GM18505 (cell line): ENCODE measurements at regions not wholly inside any gene's neighbourhood (a gene's known extent, or its start where the extent isn't known, plus 50 kb on each side); places are given as distances from the start of the nearest gene placed in this dataset.

ENCODE experiments used
- ATAC-seq: cut with Tn5 transposase; IDR thresholded peaks from one replicate; pipeline ENCODE4 v1.9.1; 2021; ENCODE audit not compliant: unreplicated experiment
- POLR2A ChIP-seq: IDR thresholded peaks from 4 replicates; pipeline ENCODE4 v1.6.1; 2011; ENCODE audit warnings: borderline replicate concordance; ENCODE audit not compliant: insufficient read depth, insufficient read length; ENCODE audit errors: extremely low read depth

DNA sequence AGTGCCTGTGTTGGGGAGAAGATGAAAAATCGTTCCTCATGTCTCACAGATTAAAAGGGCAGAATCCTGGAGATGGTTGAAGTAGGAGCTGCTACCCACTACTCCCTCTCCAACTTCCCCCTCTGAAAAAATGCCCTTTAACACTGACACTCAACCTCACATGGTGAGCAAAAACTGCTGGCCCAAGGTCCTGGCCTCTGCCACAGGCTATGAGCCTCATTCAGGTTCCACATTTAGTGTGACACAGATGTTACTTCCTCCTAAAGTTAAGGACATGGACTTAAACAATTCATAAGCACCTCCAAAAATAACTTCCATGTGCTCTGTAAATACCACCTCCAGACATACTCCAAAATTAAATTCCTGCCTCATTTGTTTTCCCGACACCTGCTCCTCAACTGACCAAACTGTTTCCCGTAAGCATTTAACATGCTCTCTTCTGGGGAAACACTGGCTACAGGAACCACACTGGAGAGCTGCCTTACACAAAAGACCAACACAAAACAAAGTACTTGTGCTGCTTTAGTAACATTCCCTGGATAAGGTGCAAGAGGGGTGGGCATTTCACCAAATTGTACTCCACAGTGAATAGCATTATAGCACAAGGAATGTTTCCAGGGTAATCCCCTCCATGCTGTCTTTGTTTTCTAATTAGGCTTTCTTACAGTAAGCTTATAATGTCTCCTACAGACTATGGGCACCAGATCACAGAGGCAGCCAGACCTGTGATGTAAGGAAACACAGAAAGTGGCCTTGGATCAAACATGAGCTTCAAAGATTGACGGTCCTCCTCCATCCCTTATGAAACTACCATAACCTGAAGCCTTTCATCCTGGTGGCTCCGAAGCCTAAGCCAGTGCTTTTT is 57.0 kb downstream of the PHLDA1 start:
- no peak for TF ChIP-seq POLR2A
- ATAC-seq, result no peak

DNA sequence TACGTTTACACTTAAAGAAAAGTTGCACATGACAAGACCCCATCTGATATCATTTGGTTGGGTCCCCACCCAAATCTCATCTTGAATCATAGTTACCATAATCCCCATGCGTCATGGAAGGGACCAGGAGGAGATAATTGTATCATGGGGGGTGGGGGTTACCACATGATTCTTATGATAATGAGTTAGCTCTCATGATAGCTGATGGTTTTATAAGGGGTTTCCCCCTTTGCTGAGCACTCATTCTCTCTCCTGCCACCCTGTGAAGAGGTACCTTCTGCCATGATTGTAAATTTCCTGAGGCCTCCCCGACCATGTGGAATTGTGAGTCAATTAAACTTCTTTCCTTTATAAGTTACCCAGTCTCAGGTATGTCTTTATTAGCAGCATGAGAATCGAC is 60.3 kb downstream of the PHLDA1 start:
- TF ChIP-seq POLR2A, result no peak
- ATAC-seq, result no peak

DNA sequence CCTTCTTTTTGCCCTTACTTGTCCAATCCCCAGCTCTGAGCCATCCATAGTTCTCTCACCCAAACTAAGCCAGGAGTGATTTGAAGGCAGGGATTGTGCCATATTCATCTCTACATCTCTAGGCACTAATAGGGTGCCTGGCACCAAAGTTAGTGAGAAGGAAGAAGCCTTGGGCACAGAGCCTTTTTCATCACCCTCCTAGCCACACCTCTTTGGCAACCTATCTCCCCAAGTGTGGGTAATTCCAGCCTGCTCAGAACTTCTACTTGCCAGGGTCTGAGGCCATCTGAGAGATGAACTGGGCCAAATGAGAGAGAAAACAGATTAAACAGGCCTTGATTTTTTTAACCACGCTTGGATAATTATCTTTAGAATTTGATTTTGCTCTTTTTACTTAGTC is 61.3 kb downstream of the PHLDA1 start:
- no peak for ATAC-seq

DNA sequence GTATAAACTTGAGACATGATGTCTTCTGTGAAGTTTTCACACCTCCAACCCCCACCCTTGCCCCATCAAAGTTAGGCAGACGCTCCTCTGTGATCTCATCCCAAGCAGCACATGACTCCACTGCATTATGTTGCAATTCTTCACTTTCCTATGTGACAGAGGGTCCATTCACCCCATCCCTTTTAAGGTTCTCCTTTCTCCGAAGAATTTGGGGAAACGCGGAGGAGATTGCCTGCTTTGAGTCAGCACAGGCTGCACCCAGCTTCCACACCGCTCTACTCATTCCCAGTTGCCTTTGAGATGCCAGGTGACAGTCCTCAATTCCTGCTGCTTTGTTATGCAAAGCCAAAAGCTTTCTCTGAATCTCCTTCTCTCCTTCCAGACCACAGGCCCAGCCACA is 61.8 kb downstream of the PHLDA1 start:
- ATAC-seq, result no peak
- no peak for TF ChIP-seq POLR2A

More for the DNA sequence above, 61.3 kb downstream of the PHLDA1 start:
- TF ChIP-seq POLR2A, result no peak

DNA sequence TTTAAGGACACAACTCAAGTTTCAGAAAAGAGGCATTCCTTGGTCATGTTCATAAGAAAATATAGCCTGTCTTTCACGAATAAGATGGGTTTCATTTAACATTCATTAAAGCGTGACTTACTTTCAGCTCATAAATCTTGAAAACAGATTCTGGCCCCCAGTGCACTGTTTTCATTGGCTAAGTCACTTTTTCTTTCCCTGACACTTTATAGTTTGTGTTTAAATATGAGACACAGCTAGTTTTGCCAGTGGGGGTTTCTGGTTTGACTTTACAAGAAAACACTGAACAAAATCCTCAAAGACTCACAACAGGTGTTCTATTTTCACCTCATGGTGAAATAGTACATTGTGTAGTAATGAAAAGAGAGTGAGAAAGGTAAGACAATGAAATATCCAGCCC is 65.9 kb downstream of the PHLDA1 start:
- no peak for TF ChIP-seq POLR2A
- ATAC-seq, result no peak

DNA sequence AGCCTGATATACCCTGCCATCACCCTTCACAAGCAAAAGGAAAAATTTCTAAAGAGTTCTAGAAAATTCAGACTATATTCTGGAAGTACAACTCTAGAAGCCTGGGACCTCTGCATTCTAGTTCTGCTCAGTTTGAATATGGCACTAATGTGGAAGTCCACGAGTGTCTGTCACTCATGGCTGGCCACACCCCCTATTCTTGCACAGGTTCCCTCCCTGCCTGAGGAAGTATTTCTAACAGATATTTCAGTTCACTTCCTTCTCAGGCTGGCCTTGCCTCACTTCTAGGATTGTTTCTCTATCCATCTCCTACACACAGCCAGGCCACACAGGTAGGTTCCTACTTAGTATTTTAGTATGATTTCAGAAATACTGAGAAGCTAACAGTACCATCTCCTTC is 67.4 kb downstream of the PHLDA1 start:
- no peak for TF ChIP-seq POLR2A
- peak; percentile 47 for ATAC-seq

DNA sequence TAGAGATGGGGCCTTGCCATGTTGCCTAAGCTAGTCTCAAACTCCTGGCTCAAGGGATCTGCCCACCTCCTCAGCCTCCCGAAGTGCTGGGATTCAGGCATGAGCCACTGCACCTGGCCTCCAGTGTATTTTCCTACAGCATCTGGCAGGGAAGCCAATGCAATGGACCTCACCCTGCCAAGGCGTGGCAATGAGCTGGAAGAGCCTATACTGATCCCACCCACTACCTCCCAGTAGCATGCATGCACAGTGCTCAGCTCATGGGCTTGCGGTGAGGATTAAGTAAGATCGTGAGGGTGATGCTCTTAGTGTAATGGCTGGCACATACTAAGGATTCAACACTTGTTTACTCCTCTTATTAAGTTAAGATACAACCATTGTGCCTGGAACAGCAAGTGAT is 69.7 kb downstream of the PHLDA1 start:
- no peak for ATAC-seq
- TF ChIP-seq POLR2A, result no peak

DNA sequence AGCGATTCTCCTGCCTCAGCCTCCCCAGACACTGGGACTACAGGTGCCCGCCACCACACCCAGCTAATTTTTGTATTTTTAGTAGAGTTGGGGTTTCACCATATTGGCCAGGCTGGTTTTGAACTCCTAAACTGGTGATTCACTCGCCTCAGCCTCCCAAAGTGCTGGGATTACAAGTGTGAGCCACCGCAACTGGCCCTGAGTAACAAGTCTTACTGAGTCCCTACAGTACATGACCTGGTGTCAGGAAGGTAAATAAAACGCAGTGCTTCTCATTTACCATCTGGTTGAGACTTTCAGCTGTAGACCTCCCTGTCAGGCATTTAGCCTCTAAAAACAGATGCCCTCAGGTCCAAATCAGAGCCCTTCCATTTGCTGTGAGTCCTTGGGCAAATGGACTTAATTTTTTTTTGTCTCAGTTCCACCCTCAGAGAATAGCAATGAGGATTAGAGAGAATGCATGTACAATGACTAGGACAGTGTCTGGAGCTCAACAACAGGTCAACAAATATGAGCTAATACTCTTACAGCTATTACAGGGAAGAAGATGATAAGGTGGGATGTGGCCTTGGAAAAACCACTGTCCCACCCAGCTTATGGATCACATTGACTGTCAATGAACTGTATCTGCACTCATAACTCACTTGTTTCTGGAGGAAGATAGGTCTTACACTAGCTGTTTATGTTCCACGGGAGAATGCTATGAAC is 70.5 kb downstream of the PHLDA1 start:
- TF ChIP-seq POLR2A, result no peak
- no peak for ATAC-seq

DNA sequence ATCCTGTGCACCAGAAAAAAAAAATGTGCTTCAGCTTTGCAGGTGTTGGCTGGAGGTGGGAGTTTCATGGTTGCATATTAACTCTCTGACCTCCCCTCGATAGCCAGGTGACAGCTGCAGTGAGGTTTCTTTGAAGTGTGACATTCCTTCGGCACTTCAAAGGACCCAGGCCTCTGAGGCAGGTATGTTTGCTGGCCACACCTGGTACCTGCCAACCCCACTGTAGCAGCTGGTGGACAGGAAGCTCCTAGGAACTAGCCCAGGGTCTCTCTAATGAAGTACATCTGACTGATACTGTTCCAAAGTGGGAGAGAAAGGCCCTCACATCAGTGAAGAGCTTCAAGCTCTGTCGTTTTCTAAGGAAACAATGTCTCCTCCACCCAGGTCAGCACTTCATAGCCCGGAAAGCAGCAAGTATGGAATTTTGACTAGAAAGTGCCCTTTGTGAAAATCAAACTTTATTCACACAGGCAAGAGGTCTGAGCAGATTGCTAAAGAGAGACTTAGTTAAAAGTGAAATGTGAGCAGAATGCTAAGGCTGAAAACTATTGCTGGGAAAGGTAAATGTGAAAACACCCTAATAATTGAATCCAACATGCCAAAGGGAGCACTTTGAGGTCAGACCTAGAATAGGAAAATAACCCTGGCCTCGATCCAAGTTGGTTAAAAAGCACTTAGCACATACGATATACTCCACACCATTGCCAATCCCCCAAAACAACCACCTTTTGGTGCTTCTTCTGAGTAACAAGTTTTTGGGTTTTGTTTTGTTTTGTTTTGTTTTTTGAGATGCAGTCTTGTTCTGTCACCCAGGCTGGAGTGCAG is 71.3 kb downstream of the PHLDA1 start:
- no peak for TF ChIP-seq POLR2A
- no peak for ATAC-seq

DNA sequence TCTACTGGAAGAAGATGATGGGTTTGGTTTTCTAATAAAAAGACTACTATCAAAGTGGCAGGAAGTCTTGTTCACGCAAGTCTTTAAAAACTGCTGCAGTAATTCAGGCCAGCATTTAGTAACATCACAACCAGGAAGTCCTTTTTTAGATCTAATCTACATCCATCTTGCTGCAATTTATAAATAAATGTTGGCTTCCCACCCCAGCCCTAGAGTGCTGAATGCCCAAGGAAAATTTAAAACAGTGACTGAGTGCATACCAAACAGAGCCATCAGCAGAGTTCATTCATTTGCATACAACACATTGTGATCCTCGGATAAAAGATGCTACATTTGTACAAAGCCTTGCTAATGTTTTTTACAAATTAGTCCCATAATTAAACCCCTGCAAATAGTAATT is 72.1 kb downstream of the PHLDA1 start:
- no peak for ATAC-seq
- no peak for TF ChIP-seq POLR2A

DNA sequence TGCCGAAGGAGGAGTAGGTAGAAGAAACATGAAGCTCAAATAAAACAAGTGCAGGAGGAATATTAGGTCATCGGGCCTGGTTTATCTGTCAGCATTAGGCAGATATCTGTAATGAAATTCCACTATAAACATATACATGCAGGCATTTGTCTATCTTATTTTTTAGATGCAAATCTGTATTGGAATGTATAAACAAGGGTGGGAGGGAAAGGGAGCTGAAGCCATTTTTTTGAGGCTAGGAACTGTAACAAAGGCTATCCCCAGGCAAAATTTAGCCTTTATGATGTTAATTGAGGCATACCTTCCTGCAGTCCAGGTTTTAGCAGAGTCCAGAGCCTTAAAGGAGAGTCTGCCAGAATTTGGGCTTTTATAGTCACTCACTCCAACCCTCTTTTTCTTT is 72.5 kb downstream of the PHLDA1 start:
- TF ChIP-seq POLR2A, result no peak
- no peak for ATAC-seq

DNA sequence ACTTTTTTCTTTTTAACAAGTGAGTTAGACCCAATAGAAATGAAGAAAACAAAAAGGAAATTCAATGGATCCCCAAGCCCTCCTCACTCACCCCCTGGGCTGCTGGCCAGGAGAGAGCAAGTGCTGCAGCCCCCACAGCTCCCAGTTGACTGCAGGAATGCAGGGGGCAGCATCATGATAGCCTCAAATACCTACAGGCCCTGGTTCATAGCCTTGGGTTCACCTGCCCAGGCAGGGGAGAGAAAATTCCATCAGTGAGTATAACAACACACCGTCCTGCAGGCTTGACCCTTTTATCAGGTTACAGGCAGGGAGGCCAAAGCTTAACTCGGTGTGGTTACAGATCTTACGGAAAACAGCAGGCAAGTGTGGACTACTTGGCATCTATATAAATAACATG is 76.3 kb downstream of the PHLDA1 start:
- no peak for TF ChIP-seq POLR2A
- no peak for ATAC-seq

DNA sequence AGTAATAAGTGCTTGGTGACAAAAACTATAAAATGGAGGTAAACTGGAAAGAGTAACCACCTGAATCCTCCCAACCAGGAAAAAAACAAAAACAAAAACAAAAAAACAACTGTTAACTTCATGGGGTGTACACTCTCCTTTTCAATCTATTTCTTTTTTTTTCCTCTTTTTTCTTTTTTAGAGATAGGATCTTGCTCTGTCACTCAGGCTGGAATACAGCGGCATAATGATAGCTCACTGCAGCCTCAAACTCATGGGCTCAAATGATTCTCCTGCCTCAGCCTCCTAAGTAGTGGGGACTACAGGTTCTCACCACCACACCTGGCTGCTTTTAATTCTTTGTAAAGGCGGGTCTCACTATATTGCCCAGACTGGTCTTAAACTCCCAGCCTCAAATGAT is 76.8 kb downstream of the PHLDA1 start:
- no peak for TF ChIP-seq POLR2A

More for the DNA sequence above, 76.8 kb downstream of the PHLDA1 start:
- no peak for ATAC-seq
